Thymus (tissue), 11 donors: ENCODE measurements at regions not wholly inside any gene's neighbourhood (a gene's known extent, or its start where the extent isn't known, plus 50 kb on each side); places are given as distances from the start of the nearest gene placed in this dataset.

Experiments used
- DNase-seq, 9 donors: peaks; one replicate each; pipeline ENCODE4 v3.0.0-alpha.2; 2013; ENCODE audit warnings: low spot score in 9 of 9, low read depth in 6 of 9, missing footprints in 1 of 9
- H3K27ac ChIP-seq, 2 donors: one replicate each; pipeline ENCODE4 v1.5.1; 2013; ENCODE audit warnings: control low read depth in 1 of 2, low read depth in 1 of 2, low read length in 1 of 2, mild to moderate bottlenecking in 1 of 2, moderate library complexity in 1 of 2
- H3K27me3 ChIP-seq, 2 donors: one replicate each; pipeline ENCODE4 v1.5.1; 2013; ENCODE audit warnings: low read length in 1 of 2; ENCODE audit not compliant: control insufficient read depth in 2 of 2, insufficient read depth in 1 of 2
- H3K36me3 ChIP-seq, 2 donors: one replicate each; pipeline ENCODE4 v1.5.1; 2013; ENCODE audit warnings: low read length in 1 of 2, mild to moderate bottlenecking in 1 of 2, moderate library complexity in 1 of 2; ENCODE audit not compliant: control insufficient read depth in 2 of 2, insufficient read depth in 2 of 2
- H3K4me1 ChIP-seq, 2 donors: one replicate each; pipeline ENCODE4 v1.5.1; 2013; ENCODE audit warnings: low read length in 2 of 2; ENCODE audit not compliant: control insufficient read depth in 2 of 2, insufficient read depth in 2 of 2
- H3K4me3 ChIP-seq, 2 donors: one replicate each; pipeline ENCODE4 v1.5.1; 2013; ENCODE audit warnings: low read length in 2 of 2, control low read depth in 1 of 2, mild to moderate bottlenecking in 1 of 2
- H3K9me3 ChIP-seq, 2 donors: one replicate each; pipeline ENCODE4 v1.5.1; 2013; ENCODE audit warnings: low read length in 1 of 2, mild to moderate bottlenecking in 1 of 2; ENCODE audit not compliant: control insufficient read depth in 2 of 2, insufficient read depth in 1 of 2
- WGBS: extraction: QIAGEN DNeasy Blood & Tissue Kit; methylation state at CpG from one replicate; pipeline ENCODE4 v1.1.7; 2013; 5-methylcytosine and 5-hydroxymethylcytosine counted together
- donor health status: healthy.

GRCh38 chr5:89988998-89989655, 420.4 kb downstream of the CETN3 start:
- H3K27me3 ChIP-seq, result no peaks in the 10 kb centered on the region
- no peak overlapping the region for H3K4me3 ChIP-seq
- no peaks in the 10 kb centered on the region for H3K9me3 ChIP-seq
- no peak for DNase-seq
- no peaks in the 10 kb centered on the region for H3K36me3 ChIP-seq
- H3K4me1 ChIP-seq, result no peaks in the 10 kb centered on the region
- H3K27ac ChIP-seq, result no peak overlapping the region
- WGBS, result 76% methylated on average over 5 of the region's 5 CpGs

- Histone ChIP-seq H3K27ac (no peak overlapping the region), H3K9me3 (no peaks in the 10 kb centered on the region), H3K4me1 (no peaks in the 10 kb centered on the region), H3K27me3 (no peaks in the 10 kb centered on the region), H3K4me3 (no peak overlapping the region), H3K36me3 (no peaks in the 10 kb centered on the region)
- DNase-seq, result no peak
- WGBS, result 95% methylated on average over 5 of the region's 5 CpGs
Observed at GRCh38 chr5:89988129-89988810, 421.3 kb downstream of the CETN3 start.

GRCh38 chr5:89983216-89983615, 426.3 kb downstream of the CETN3 start:
- no peak for DNase-seq
- Histone ChIP-seq H3K4me3 (no peak overlapping the region), H3K36me3 (no peaks in the 10 kb centered on the region), H3K4me1 (no peaks in the 10 kb centered on the region), H3K9me3 (no peaks in the 10 kb centered on the region), H3K27me3 (no peaks in the 10 kb centered on the region), H3K27ac (no peak overlapping the region)
- WGBS, result 69% methylated on average over 5 of the region's 5 CpGs

GRCh38 chr5:89981878-89982773, 427.4 kb downstream of the CETN3 start:
- WGBS, result 91% methylated on average over 6 of the region's 6 CpGs
- H3K27me3 ChIP-seq, result no peaks in the 10 kb centered on the region
- H3K4me1 ChIP-seq, result no peaks in the 10 kb centered on the region
- H3K27ac ChIP-seq, result no peak overlapping the region
- H3K36me3 ChIP-seq, result no peaks in the 10 kb centered on the region
- no peaks in the 10 kb centered on the region for H3K9me3 ChIP-seq
- no peak for DNase-seq
- no peak overlapping the region for H3K4me3 ChIP-seq

GRCh38 chr5:89981021-89981420, 428.5 kb downstream of the CETN3 start:
- WGBS, result 87% methylated on average over 2 of the region's 2 CpGs
- Histone ChIP-seq H3K36me3 (no peaks in the 10 kb centered on the region), H3K4me3 (no peak overlapping the region), H3K27me3 (no peaks in the 10 kb centered on the region), H3K27ac (no peak overlapping the region), H3K9me3 (no peaks in the 10 kb centered on the region), H3K4me1 (no peaks in the 10 kb centered on the region)
- DNase-seq, result no peak

GRCh38 chr5:89973516-89973915, 436.0 kb downstream of the CETN3 start:
- 92% methylated on average over 2 of the region's 2 CpGs for WGBS
- H3K9me3 ChIP-seq, result no peaks in the 10 kb centered on the region
- H3K4me1 ChIP-seq, result no peaks in the 10 kb centered on the region
- H3K27me3 ChIP-seq, result no peaks in the 10 kb centered on the region
- no peak overlapping the region for H3K27ac ChIP-seq
- H3K4me3 ChIP-seq, result no peak overlapping the region
- DNase-seq, result no peak
- no peaks in the 10 kb centered on the region for H3K36me3 ChIP-seq

GRCh38 chr5:89972901-89973300, 436.7 kb downstream of the CETN3 start:
- no peak for DNase-seq
- no peak overlapping the region for H3K27ac ChIP-seq
- 94% methylated on average over 3 of the region's 3 CpGs for WGBS

GRCh38 chr5:89968958-89969381, 440.6 kb downstream of the CETN3 start:
- WGBS, result 91% methylated on average over 4 of the region's 4 CpGs
- no peaks in the 10 kb centered on the region for H3K4me1 ChIP-seq
- no peaks in the 10 kb centered on the region for H3K9me3 ChIP-seq
- H3K27me3 ChIP-seq, result no peaks in the 10 kb centered on the region
- DNase-seq, result no peak
- no peak overlapping the region for H3K4me3 ChIP-seq
- no peaks in the 10 kb centered on the region for H3K36me3 ChIP-seq
- no peak overlapping the region for H3K27ac ChIP-seq

More at GRCh38 chr5:89972901-89973300, 436.7 kb downstream of the CETN3 start:
- Histone ChIP-seq H3K36me3 (no peaks in the 10 kb centered on the region), H3K4me1 (no peaks in the 10 kb centered on the region), H3K9me3 (no peaks in the 10 kb centered on the region), H3K27me3 (no peaks in the 10 kb centered on the region), H3K4me3 (no peak overlapping the region)
